ENCODE measurements at regions not wholly inside any gene's neighbourhood (a gene's known extent, or its start where the extent isn't known, plus 50 kb on each side); places are given as distances from the start of the nearest gene placed in this dataset.

- TF ChIP-seq RXRA (IDR thresholded peaks at IDR 0.05; ENCODE audit: borderline replicate concordance, low read depth) (no peak), REST (IDR thresholded peaks at IDR 0.05; ENCODE audit: low read depth, low read length) (no peak), CTCF (IDR thresholded peaks at IDR 0.05) (no peak), EZH2phosphoT487 (IDR thresholded peaks at IDR 0.05; ENCODE audit: borderline replicate concordance, low read depth) (no peak), JUND (IDR thresholded peaks at IDR 0.05) (no peak), ZBTB33 (IDR thresholded peaks at IDR 0.05; ENCODE audit: borderline replicate concordance, low read depth) (no peak), TAF1 (IDR thresholded peaks at IDR 0.05; ENCODE audit: borderline replicate concordance, low read depth, low read length) (no peak), IRF3 (IDR thresholded peaks at IDR 0.05; ENCODE audit: low read depth, low read length) (no peak), FOSL2 (IDR thresholded peaks at IDR 0.05; ENCODE audit: borderline replicate concordance, low read depth) (no peak), RCOR1 (IDR thresholded peaks at IDR 0.05; ENCODE audit: low read length) (no peak), EP300 (IDR thresholded peaks at IDR 0.05; ENCODE audit: borderline replicate concordance in 1 of 2, low read depth in 1 of 2, low read length in 1 of 2) (no peak), GATA2 (CRISPR knock-in tag; IDR thresholded peaks at IDR 0.05) (no peak), RFX5 (IDR thresholded peaks at IDR 0.05; ENCODE audit: low read length) (no peak)
These were observed 220.5 kb downstream of the TENT5A start for GRCh38 chr6:81531869-81532561.
